Fibroblast of mammary gland (primary cell): ENCODE measurements at regions not wholly inside any gene's neighbourhood (a gene's known extent, or its start where the extent isn't known, plus 50 kb on each side); places are given as distances from the start of the nearest gene placed in this dataset.

Experiments
- DNase-seq: peaks from one replicate; pipeline ENCODE4 v3.0.0-alpha.2; 2010; ENCODE audit warnings: low read depth
- H3K4me3 ChIP-seq: 2 replicates; pipeline ENCODE4 v1.5.1; 2011; ENCODE audit warnings: low read depth, mild to moderate bottlenecking, low read length, moderate library complexity; ENCODE audit not compliant: control insufficient read depth
- TF ChIP-seq, protein P1 (sequence below): conservative IDR thresholded peaks from 2 replicates; pipeline ENCODE4 v1.5.1; 2011; ENCODE audit warnings: low read depth, low read length, inconsistent platforms; ENCODE audit not compliant: control insufficient read depth, insufficient read depth

DNA sequence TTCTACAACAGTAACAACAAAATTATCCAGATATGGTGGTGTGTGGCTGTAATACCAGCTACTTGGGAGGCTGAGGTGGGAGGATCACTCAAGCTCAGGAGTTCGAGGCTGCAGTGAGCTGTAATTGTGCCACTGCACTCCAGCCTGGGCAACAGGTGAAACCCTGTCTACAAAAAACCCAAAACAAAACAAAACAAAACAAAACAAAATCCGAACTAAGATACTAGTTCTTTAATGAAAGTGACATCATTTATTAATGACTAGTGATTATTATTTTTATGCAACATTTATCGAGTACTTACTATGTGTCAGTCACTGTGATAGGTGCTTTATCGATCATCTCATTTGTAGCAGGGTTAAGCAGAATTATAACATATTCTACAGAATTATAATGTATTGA is 196.9 kb upstream of the GDNF start:
- no peak for DNase-seq
- H3K4me3 ChIP-seq = no peak overlapping the region
- TF ChIP-seq, protein P1, sequence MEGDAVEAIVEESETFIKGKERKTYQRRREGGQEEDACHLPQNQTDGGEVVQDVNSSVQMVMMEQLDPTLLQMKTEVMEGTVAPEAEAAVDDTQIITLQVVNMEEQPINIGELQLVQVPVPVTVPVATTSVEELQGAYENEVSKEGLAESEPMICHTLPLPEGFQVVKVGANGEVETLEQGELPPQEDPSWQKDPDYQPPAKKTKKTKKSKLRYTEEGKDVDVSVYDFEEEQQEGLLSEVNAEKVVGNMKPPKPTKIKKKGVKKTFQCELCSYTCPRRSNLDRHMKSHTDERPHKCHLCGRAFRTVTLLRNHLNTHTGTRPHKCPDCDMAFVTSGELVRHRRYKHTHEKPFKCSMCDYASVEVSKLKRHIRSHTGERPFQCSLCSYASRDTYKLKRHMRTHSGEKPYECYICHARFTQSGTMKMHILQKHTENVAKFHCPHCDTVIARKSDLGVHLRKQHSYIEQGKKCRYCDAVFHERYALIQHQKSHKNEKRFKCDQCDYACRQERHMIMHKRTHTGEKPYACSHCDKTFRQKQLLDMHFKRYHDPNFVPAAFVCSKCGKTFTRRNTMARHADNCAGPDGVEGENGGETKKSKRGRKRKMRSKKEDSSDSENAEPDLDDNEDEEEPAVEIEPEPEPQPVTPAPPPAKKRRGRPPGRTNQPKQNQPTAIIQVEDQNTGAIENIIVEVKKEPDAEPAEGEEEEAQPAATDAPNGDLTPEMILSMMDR = no peak

GRCh38 chr5:38032149-38032548 is 192.3 kb upstream of the GDNF start:
- no peak overlapping the region for H3K4me3 ChIP-seq
- TF ChIP-seq, protein P1 = no peak
- peak; percentile 2 for DNase-seq

DNA sequence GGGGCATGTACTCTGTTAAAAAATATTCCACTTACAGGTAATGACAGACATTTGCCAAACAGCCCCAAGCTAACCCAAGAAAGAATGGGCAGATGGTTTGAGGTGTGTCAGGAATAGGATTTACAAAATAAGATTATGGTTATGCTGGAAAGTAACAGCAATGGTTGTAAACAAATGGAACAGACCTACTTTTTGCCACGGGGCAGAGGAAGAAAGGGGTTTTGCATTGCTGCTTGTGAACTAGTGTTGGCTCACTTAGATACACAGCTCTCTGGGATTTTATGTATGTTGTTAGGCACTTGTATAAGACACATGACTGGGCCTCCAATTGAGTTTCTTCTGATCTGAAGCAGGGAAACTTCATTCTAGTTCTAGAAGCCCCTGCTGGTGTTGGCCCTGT is 191.5 kb upstream of the GDNF start:
- TF ChIP-seq, protein P1 = no peak
- H3K4me3 ChIP-seq = no peak overlapping the region
- no peak for DNase-seq

DNA sequence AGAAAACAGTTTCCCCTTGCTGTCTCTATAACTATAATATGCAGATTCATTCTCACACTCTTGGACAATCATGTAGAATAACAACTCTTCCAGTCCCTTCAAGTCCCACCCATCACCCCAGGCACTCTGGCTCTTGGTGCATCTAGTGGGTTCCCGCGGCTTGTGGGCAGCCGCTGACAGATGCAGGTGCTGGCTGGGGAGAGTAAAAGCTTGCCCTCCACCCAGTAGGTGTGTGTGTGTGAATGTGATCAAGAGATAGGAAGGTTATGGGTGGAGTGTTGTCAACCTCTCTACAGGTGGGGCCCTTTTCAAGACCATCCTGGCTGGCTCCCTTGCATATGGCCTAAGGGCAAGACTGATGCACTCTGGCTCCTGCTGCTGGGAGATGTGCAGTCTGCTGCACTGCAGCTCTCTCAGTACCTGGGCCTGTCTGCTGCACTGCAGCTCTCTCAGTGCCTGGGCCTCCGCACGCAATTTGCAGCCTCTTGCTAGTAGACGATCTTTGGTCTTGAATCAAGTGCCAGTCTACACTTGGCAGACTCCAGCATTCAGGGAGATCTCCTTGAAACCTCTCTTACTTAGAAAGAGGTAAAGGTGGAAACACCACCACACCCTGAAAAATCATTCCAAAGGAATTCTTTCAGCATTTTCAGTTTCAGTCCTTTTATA is 189.7 kb upstream of the GDNF start:
- no peak overlapping the region for H3K4me3 ChIP-seq
- DNase-seq = no peak

DNA sequence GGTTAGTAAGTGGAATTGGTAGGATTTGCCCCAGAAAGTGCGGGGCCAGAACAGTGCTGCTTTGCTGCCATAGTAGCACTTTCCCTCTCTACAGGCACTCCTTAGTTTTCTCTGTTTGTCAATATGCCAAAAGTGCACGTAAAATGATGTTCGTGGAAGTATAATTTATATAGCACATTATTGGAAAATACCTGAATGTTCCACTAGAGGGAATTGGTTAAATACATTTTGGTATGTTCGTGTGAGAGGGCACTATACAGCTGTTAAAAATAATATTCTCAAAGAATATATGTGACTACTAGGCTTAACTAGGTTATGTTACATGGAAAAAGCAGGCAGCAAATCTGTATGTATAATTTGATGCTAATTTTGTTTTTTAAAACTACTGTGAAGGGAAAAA is 184.0 kb upstream of the GDNF start:
- TF ChIP-seq, protein P1 = peak; percentile 13
- DNase-seq = no peak
- H3K4me3 ChIP-seq = no peak overlapping the region

More for the DNA sequence above, 189.7 kb upstream of the GDNF start:
- TF ChIP-seq, protein P1 = no peak

- no peak for DNase-seq
- TF ChIP-seq, protein P1 = no peak
- H3K4me3 ChIP-seq = no peak overlapping the region
Observed at GRCh38 chr5:38023371-38023770, 183.5 kb upstream of the GDNF start.

DNA sequence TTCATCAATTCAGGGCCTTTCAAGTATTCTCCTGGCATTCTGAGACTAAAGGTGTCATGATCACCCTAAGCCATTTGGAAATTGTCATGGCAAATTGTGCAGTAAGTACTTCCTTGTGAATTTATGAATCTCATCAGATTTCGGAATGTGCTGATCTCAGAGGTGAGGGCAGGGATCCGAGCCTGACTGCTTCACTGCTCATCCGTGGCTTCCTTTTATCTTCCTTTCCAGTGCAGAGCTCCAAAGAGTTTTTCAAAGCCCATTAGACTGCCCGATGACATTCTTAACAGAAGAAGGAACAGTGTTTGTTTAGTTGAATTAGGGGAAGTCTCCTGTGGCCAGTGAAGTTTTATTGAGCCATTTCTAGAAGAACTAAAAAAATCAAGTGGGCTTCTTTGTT is 182.8 kb upstream of the GDNF start:
- H3K4me3 ChIP-seq = no peak overlapping the region

More for the DNA sequence above, 182.8 kb upstream of the GDNF start:
- no peak for DNase-seq
- TF ChIP-seq, protein P1 = no peak
